ENCODE measurements at regions not wholly inside any gene's neighbourhood (a gene's known extent, or its start where the extent isn't known, plus 50 kb on each side); places are given as distances from the start of the nearest gene placed in this dataset.

GRCh38 chr9:26682041-26682440, 210.6 kb downstream of the CAAP1 start:
- TF ChIP-seq CTCF (IDR thresholded peaks at IDR 0.05; ENCODE audit: insufficient read depth, low read length): no peak
- TF ChIP-seq REST (IDR thresholded peaks at IDR 0.05; ENCODE audit: insufficient replicate concordance, low read depth): no peak
